ENCODE measurements at regions not wholly inside any gene's neighbourhood (a gene's known extent, or its start where the extent isn't known, plus 50 kb on each side); places are given as distances from the start of the nearest gene placed in this dataset.

- Histone ChIP-seq H3K9me1 (ENCODE audit: insufficient read depth, low read length) (no peaks in the 10 kb centered on the region), H4K8ac (ENCODE audit: low read depth in 2 of 2, low read length in 2 of 2) (no peak overlapping the region), H3K9me3 (ENCODE audit: control insufficient read depth, insufficient read depth, low read length) (no peaks in the 10 kb centered on the region), H2BK5ac (ENCODE audit: low read depth, low read length, poor library complexity, severe bottlenecking) (no peak overlapping the region), H2AFZ (replicated peaks; ENCODE audit: low read length, poor library complexity) (no peak overlapping the region), H4K91ac (ENCODE audit: insufficient read depth, low read depth, low read length) (no peak overlapping the region), H3K4me1 (ENCODE audit: control insufficient read depth, insufficient read depth, low read length) (no peaks in the 10 kb centered on the region; the same call in 1 of the 2 replicates), H3K56ac (ENCODE audit: extremely low read depth, insufficient read depth, low read length) (no peak overlapping the region), H3K18ac (ENCODE audit: low read depth, low read length) (no peak overlapping the region), H3K14ac (replicated peaks; ENCODE audit: low read depth, low read length) (no peak overlapping the region), H3K27ac (ENCODE audit: insufficient read depth, low read length) (no peak overlapping the region), H2AK5ac (ENCODE audit: low read depth, low read length) (no peak overlapping the region), H4K20me1 (ENCODE audit: insufficient read depth, low read length) (no peaks in the 10 kb centered on the region), H3K4me3 (ENCODE audit: insufficient read depth, low read depth, low read length) (no peak overlapping the region), H2AK9ac (replicated peaks; ENCODE audit: low read depth, low read length, poor library complexity) (no peak overlapping the region), H3K36me3 (ENCODE audit: control insufficient read depth, insufficient read depth, low read length) (no peaks in the 10 kb centered on the region), H2BK120ac (ENCODE audit: low read depth, low read length) (no peak overlapping the region), H3K23ac (ENCODE audit: low read depth, low read length) (no peak overlapping the region), H3K9ac (ENCODE audit: low read depth, low read length) (no peak overlapping the region), H3K4me2 (ENCODE audit: low read depth, low read length) (no peak overlapping the region), H3K4ac (ENCODE audit: low read depth, low read length) (no peak overlapping the region), H2BK15ac (ENCODE audit: low read depth, low read length) (no peak overlapping the region), H2BK20ac (ENCODE audit: low read depth, low read length) (no peak overlapping the region), H4K5ac (ENCODE audit: low read depth, low read length) (no peak overlapping the region), H3K79me1 (ENCODE audit: low read depth in 1 of 2, low read length in 2 of 2) (no peaks in the 10 kb centered on the region), H3K27me3 (ENCODE audit: control insufficient read depth, insufficient read depth, low read length) (peaks cover 9% of the 10 kb centered on the region; the same call in 1 of the 2 replicates)
- TF ChIP-seq POLR2A (IDR thresholded peaks at IDR 0.05; ENCODE audit: low read depth, low read length), result no peak
- no peak for TF ChIP-seq ELK1 (IDR thresholded peaks at IDR 0.05; ENCODE audit: borderline replicate concordance, low read depth, low read length)
- TF ChIP-seq SMC3 (IDR thresholded peaks at IDR 0.05; ENCODE audit: low read depth, low read length), result no peak
- TF ChIP-seq CTCF (conservative IDR thresholded peaks at IDR 0.05; ENCODE audit: low read depth, low read length), result no peak
- TF ChIP-seq RCOR1 (IDR thresholded peaks at IDR 0.05; ENCODE audit: insufficient replicate concordance, low read length), result no peak
- TF ChIP-seq MXI1 (IDR thresholded peaks at IDR 0.05; ENCODE audit: borderline replicate concordance, low read depth, low read length), result no peak
- TF ChIP-seq MAZ (IDR thresholded peaks at IDR 0.05; ENCODE audit: borderline replicate concordance, low read depth, low read length), result no peak
- TF ChIP-seq RAD21 (IDR thresholded peaks at IDR 0.05; ENCODE audit: low read length), result no peak
- no peak for TF ChIP-seq MAFK (IDR thresholded peaks at IDR 0.05; ENCODE audit: low read depth, low read length)
- TF ChIP-seq FOS (IDR thresholded peaks at IDR 0.05; ENCODE audit: low read depth, low read length), result no peak
- TF ChIP-seq CHD1 (IDR thresholded peaks at IDR 0.05; ENCODE audit: low read depth, low read length), result no peak
- TF ChIP-seq CEBPB (IDR thresholded peaks at IDR 0.05; ENCODE audit: low read depth, low read length), result no peak
- TF ChIP-seq RFX5 (IDR thresholded peaks at IDR 0.05; ENCODE audit: low read depth, low read length), result no peak
- TF ChIP-seq NFE2L2 (IDR thresholded peaks at IDR 0.05; ENCODE audit: low read depth, low read length), result no peak
- no CpG with 5 or more reads among the region's 6 CpGs for WGBS, 2 experiments (ENCODE audit: extremely low coverage in 2 of 2, insufficient read length in 1 of 2)
- dilution Hi-C loops (cut with HindIII; ENCODE audit: low sequenced_read_pairs, unreplicated experiment) (no loop called here), in situ Hi-C loops (cut with MboI; ENCODE audit: low sequenced_read_pairs) (no loop called here), intact Hi-C loops (cut with micrococcal nuclease) (no loop called here)
- no peak for ATAC-seq (ENCODE audit: low read depth)
- POLR2A ChIA-PET (ENCODE audit: unreplicated experiment), result no interaction called here
- no TSS peak for BruUV-seq (replicated peaks)
- CTCF ChIA-PET, result no interaction called here
- no peak for DNase-seq
These were observed 64.0 kb upstream of the SLC14A2 start for GRCh38 chr18:45551142-45551815.

Measured in IMR-90 (cell line).